B cell (primary cell): ENCODE measurements at regions not wholly inside any gene's neighbourhood (a gene's known extent, or its start where the extent isn't known, plus 50 kb on each side); places are given as distances from the start of the nearest gene placed in this dataset.

Experiments used
- ATAC-seq: fragments of 200-7000 bp; cut with Tn5 transposase; one replicate; pipeline ENCODE4 v1.10.0; 2021; ENCODE audit warnings: low read depth, mild to moderate bottlenecking, moderate number of reproducible peaks, moderate library complexity
- CTCF ChIA-PET: fragments of 350-600 bp; sonication (Branson Sonifier 250); formaldehyde crosslinking; loops from one replicate; lab custom pipeline; 2021; ENCODE audit warnings: antibody characterized with exemption, inconsistent platforms; lab: Charles Lee
- POLR2A ChIA-PET: fragments of 350-600 bp; sonication (Branson Sonifier 250); formaldehyde crosslinking; loops from one replicate; lab custom pipeline; 2021; ENCODE audit warnings: antibody characterized with exemption; lab: Charles Lee
- DNase-seq: peaks from one replicate; pipeline ENCODE4 v3.0.0; 2013
- H2AFZ ChIP-seq: 2 replicates; pipeline ENCODE4 v1.6.1; 2012; ENCODE audit warnings: mild to moderate bottlenecking, low read depth, low read length; ENCODE audit not compliant: insufficient read depth, poor library complexity, severe bottlenecking
- H3K27ac ChIP-seq, 2 donors: 1 replicate in 1 of 2; 2 replicates in 1 of 2; pipeline ENCODE4 v1.5.1; 2012 to 2013; ENCODE audit warnings: low read length in 2 of 2, mild to moderate bottlenecking in 2 of 2, moderate library complexity in 1 of 2
- H3K27me3 ChIP-seq, 4 experiments: fragments of 200-600 bp in 1 of 4; sonication (generic) in 1 of 4; replicated peaks in 1 of 4; 1 replicate in 2 of 4; 2 replicates in 2 of 4; pipeline versions ENCODE4 v1.6.1 to v1.7.0; 2013 to 2016; ENCODE audit warnings: low read length in 3 of 4, mild to moderate bottlenecking in 2 of 4, mixed read lengths in 1 of 4, moderate library complexity in 1 of 4; ENCODE audit not compliant: insufficient read depth in 4 of 4, control insufficient read depth in 3 of 4; ENCODE audit errors: control extremely low read depth in 1 of 4
- H3K36me3 ChIP-seq, 2 experiments: replicated peaks in 1 of 2; 1 replicate in 1 of 2; 2 replicates in 1 of 2; pipeline versions ENCODE4 v1.6.1 to v1.7.1; 2013; ENCODE audit warnings: low read length in 1 of 2; ENCODE audit not compliant: insufficient read depth in 2 of 2, control insufficient read depth in 1 of 2; ENCODE audit errors: control extremely low read depth in 1 of 2, extremely low read depth in 1 of 2
- H3K4me1 ChIP-seq, 2 donors: fragments of 200-600 bp in 1 of 2; sonication (generic) in 1 of 2; 1 replicate in 1 of 2; 2 replicates in 1 of 2; pipeline versions ENCODE4 v1.5.1 to v1.6.1; 2013 to 2017; ENCODE audit warnings: low read length in 2 of 2; ENCODE audit not compliant: control insufficient read depth in 2 of 2, insufficient read depth in 2 of 2
- H3K4me2 ChIP-seq: replicated peaks from 2 replicates; pipeline ENCODE3; 2012; ENCODE audit warnings: mild to moderate bottlenecking, low read depth, low read length; ENCODE audit not compliant: poor library complexity, severe bottlenecking
- H3K4me3 ChIP-seq, 5 experiments: fragments of 200-600 bp in 1 of 5; sonication (generic) in 1 of 5; 1 replicate in 3 of 5; 2 replicates in 2 of 5; pipeline versions ENCODE4 v1.5.1 to v1.7.0; 2011 to 2016; ENCODE audit warnings: low read length in 4 of 5, mild to moderate bottlenecking in 4 of 5, low read depth in 2 of 5, control low read depth in 1 of 5, moderate library complexity in 1 of 5; ENCODE audit not compliant: insufficient read depth in 1 of 5; ENCODE audit errors: control extremely low read depth in 1 of 5, extremely low read depth in 1 of 5
- H3K79me2 ChIP-seq: fragments of 200-600 bp; sonication (generic); one replicate; pipeline ENCODE4 v1.6.0; 2016; ENCODE audit warnings: low read length; ENCODE audit not compliant: control insufficient read depth, insufficient read depth
- H3K9ac ChIP-seq: fragments of 200-600 bp; sonication (generic); 2 replicates; pipeline ENCODE4 v1.6.1; 2017; ENCODE audit warnings: mild to moderate bottlenecking, low read length, moderate library complexity
- H3K9me3 ChIP-seq, 3 donors: one replicate each; pipeline versions ENCODE4 v1.6.1 to v1.7.1; 2013; ENCODE audit warnings: low read length in 2 of 3; ENCODE audit not compliant: control insufficient read depth in 2 of 3, insufficient read depth in 1 of 3; ENCODE audit errors: control extremely low read depth in 1 of 3
- H4K20me1 ChIP-seq: 2 replicates; pipeline ENCODE4 v1.6.0; 2012; ENCODE audit warnings: mild to moderate bottlenecking, low read length; ENCODE audit not compliant: insufficient read depth, control insufficient read depth, poor library complexity, severe bottlenecking
- H3K27ac Mint-ChIP-seq: one replicate; pipeline ENCODE4 v1.8.0; 2021; ENCODE audit warnings: mixed read lengths
- H3K27me3 Mint-ChIP-seq: one replicate; pipeline ENCODE4 v1.8.0; 2021; ENCODE audit warnings: mixed read lengths
- H3K4me1 Mint-ChIP-seq: one replicate; pipeline ENCODE4 v1.8.0; 2021; ENCODE audit warnings: mixed read lengths
- H3K4me3 Mint-ChIP-seq: one replicate; pipeline ENCODE4 v1.8.0; 2021; ENCODE audit warnings: mixed read lengths
- H3K9me3 Mint-ChIP-seq: one replicate; pipeline ENCODE4 v1.8.0; 2022; ENCODE audit warnings: mixed read lengths; ENCODE audit not compliant: insufficient read depth
- CTCF ChIP-seq: fragments of 200-600 bp; IDR thresholded peaks from one replicate; pipeline ENCODE4 v1.8.0; 2022; ENCODE audit warnings: antibody characterized with exemption, mild to moderate bottlenecking
- EZH2 ChIP-seq: IDR thresholded peaks from 2 replicates; pipeline ENCODE4 v1.6.1; 2012; ENCODE audit warnings: borderline replicate concordance, low read depth, mild to moderate bottlenecking, moderate library complexity, low read length; ENCODE audit not compliant: insufficient read depth, poor library complexity, severe bottlenecking
- WGBS: methylation state at CpG from one replicate; pipeline ENCODE4 v1.1.5; 2013; ENCODE audit warnings: missing lambda C conversion rate; ENCODE audit not compliant: insufficient coverage; 5-methylcytosine and 5-hydroxymethylcytosine counted together
- intact Hi-C: fragments of 100-400 bp; cut with micrococcal nuclease; formaldehyde crosslinking; loops from one replicate; pipeline ENCODE4 v1.10.0; 2022

GRCh38 chr1:29861922-29862321 is 625.6 kb downstream of the PTPRU start:
- Histone ChIP-seq H3K4me3 (no peak overlapping the region), H3K9ac (no peak overlapping the region), H3K4me1 (no peaks in the 10 kb centered on the region), H3K27me3 (no peaks in the 10 kb centered on the region), H3K36me3 (no peaks in the 10 kb centered on the region), H3K79me2 (no peaks in the 10 kb centered on the region), H4K20me1 (no peaks in the 10 kb centered on the region), H3K27ac (no peak overlapping the region), H3K4me2 (no peak overlapping the region), H3K9me3 (peaks cover 0 to 34% (median 14%) of the 10 kb centered on the region in 3 donors), H2AFZ (no peak overlapping the region)
- H3K9me3 Mint-ChIP-seq, result peaks cover 11% of the 10 kb centered on the region
- no peak overlapping the region for H3K4me3 Mint-ChIP-seq
- CTCF ChIA-PET, result no interaction called here
- 60% methylated on average over 1 of the region's 1 CpG for WGBS
- H3K4me1 Mint-ChIP-seq, result no peaks in the 10 kb centered on the region
- no peak overlapping the region for H3K27ac Mint-ChIP-seq
- peaks cover 7% of the 10 kb centered on the region for H3K27me3 Mint-ChIP-seq
- ATAC-seq (no peak), DNase-seq (no peak)
- POLR2A ChIA-PET, result no interaction called here
- intact Hi-C loops, result no loop called here
- TF ChIP-seq CTCF (no peak), EZH2 (no peak)

- Histone ChIP-seq H3K4me2 (no peak overlapping the region), H3K4me3 (no peak overlapping the region), H3K27me3 (peaks cover 0 to 2% (median 0%) of the 10 kb centered on the region in 4 experiments), H4K20me1 (no peaks in the 10 kb centered on the region), H2AFZ (no peak overlapping the region), H3K9me3 (peaks cover 0 to 34% (median 14%) of the 10 kb centered on the region in 3 donors), H3K79me2 (no peaks in the 10 kb centered on the region), H3K36me3 (no peaks in the 10 kb centered on the region), H3K4me1 (no peaks in the 10 kb centered on the region), H3K27ac (no peak overlapping the region), H3K9ac (no peak overlapping the region)
- ChIA-PET POLR2A (no interaction called here), CTCF (no interaction called here)
- Mint-ChIP-seq H3K27me3 (peaks cover 7% of the 10 kb centered on the region), H3K4me3 (no peak overlapping the region), H3K9me3 (peaks cover 11% of the 10 kb centered on the region), H3K27ac (no peak overlapping the region), H3K4me1 (no peaks in the 10 kb centered on the region)
- WGBS, result 100% methylated on average over 1 of the region's 1 CpG
- DNase-seq, result no peak
- ATAC-seq, result no peak
- TF ChIP-seq EZH2 (no peak), CTCF (no peak)
- intact Hi-C loops, result no loop called here
Observed at GRCh38 chr1:29861446-29861845, 625.1 kb downstream of the PTPRU start.
